ENCODE measurements at regions not wholly inside any gene's neighbourhood (a gene's known extent, or its start where the extent isn't known, plus 50 kb on each side); places are given as distances from the start of the nearest gene placed in this dataset.

GRCh38 chr6:43931201-43931600, 161.2 kb downstream of the VEGFA start:
- TF ChIP-seq POLR2A (IDR thresholded peaks at IDR 0.05) (no peak), CTCF (IDR thresholded peaks at IDR 0.05) (no peak)
- H3K27ac ChIP-seq, result no peak overlapping the region
- H3K27me3 ChIP-seq, result no peaks in the 10 kb centered on the region
- DNase-seq, result no peak
- 89 to 93% methylated on average over 6 of the region's 6 CpGs for WGBS, 2 donors
- H3K36me3 ChIP-seq (ENCODE audit: low read depth, missing control alignments), result no peaks in the 10 kb centered on the region
- intact Hi-C loops (cut with DNase I; ENCODE audit: low total_unique reads), result no loop called here
- H3K9me3 ChIP-seq, result no peaks in the 10 kb centered on the region
- H3K4me3 ChIP-seq, result no peak overlapping the region
- no peaks in the 10 kb centered on the region for H3K4me1 ChIP-seq

- no peak for DNase-seq
- no peaks in the 10 kb centered on the region for H3K27me3 ChIP-seq
- intact Hi-C loops (cut with DNase I; ENCODE audit: low total_unique reads), result no loop called here
- H3K4me1 ChIP-seq, result no peaks in the 10 kb centered on the region
- WGBS, 2 donors, result 78 to 86% methylated on average over 8 of the region's 8 CpGs
- H3K4me3 ChIP-seq, result no peak overlapping the region
- no peak for TF ChIP-seq CTCF (IDR thresholded peaks at IDR 0.05)
- no peak for TF ChIP-seq POLR2A (IDR thresholded peaks at IDR 0.05)
- no peaks in the 10 kb centered on the region for H3K36me3 ChIP-seq (ENCODE audit: low read depth, missing control alignments)
- no peak overlapping the region for H3K27ac ChIP-seq
- H3K9me3 ChIP-seq, result no peaks in the 10 kb centered on the region
These were observed 160.6 kb downstream of the VEGFA start for GRCh38 chr6:43930440-43931154.

GRCh38 chr6:43929511-43929910, 159.5 kb downstream of the VEGFA start:
- Histone ChIP-seq H3K9me3 (no peaks in the 10 kb centered on the region), H3K27ac (no peak overlapping the region), H3K4me3 (no peak overlapping the region), H3K27me3 (no peaks in the 10 kb centered on the region), H3K4me1 (no peaks in the 10 kb centered on the region), H3K36me3 (ENCODE audit: low read depth, missing control alignments) (no peaks in the 10 kb centered on the region)
- DNase-seq, result no peak
- TF ChIP-seq CTCF (IDR thresholded peaks at IDR 0.05) (no peak), POLR2A (IDR thresholded peaks at IDR 0.05) (no peak)
- intact Hi-C loops (cut with DNase I; ENCODE audit: low total_unique reads), result no loop called here
- WGBS, 2 donors, result 95% methylated on average over 5 of the region's 5 CpGs; no CpG with 5 or more reads in 1 of the 2 donors

- no peaks in the 10 kb centered on the region for H3K36me3 ChIP-seq (ENCODE audit: low read depth, missing control alignments)
- intact Hi-C loops (cut with DNase I; ENCODE audit: low total_unique reads), result no loop called here
- WGBS, 2 donors, result 87 to 89% methylated on average over 4 of the region's 4 CpGs
- H3K4me1 ChIP-seq, result no peaks in the 10 kb centered on the region
- no peak overlapping the region for H3K27ac ChIP-seq
- no peaks in the 10 kb centered on the region for H3K9me3 ChIP-seq
- DNase-seq, result no peak
- TF ChIP-seq POLR2A (IDR thresholded peaks at IDR 0.05) (no peak), CTCF (IDR thresholded peaks at IDR 0.05) (no peak)
- H3K27me3 ChIP-seq, result no peaks in the 10 kb centered on the region
- no peak overlapping the region for H3K4me3 ChIP-seq
These were observed 157.7 kb downstream of the VEGFA start for GRCh38 chr6:43927532-43928210.
